OCI-LY3 (cell line): ENCODE measurements at regions not wholly inside any gene's neighbourhood (a gene's known extent, or its start where the extent isn't known, plus 50 kb on each side); places are given as distances from the start of the nearest gene placed in this dataset.

Experiments
- H2AFZ ChIP-seq: fragments of 200-600, 300-600 bp; shearing (Covaris generic); 2 replicates; pipeline ENCODE4 v1.6.0; 2014; ENCODE audit warnings: antibody characterized with exemption, low read depth, low read length
- H3K27ac ChIP-seq: fragments of 200-600, 300-600 bp; sonication (generic); 2 replicates; pipeline ENCODE4 v1.5.1; 2014; ENCODE audit warnings: mild to moderate bottlenecking, low read length, moderate library complexity, mixed read lengths
- H3K27me3 ChIP-seq: fragments of 200-600, 300-600 bp; sonication (generic); 2 replicates; pipeline ENCODE4 v1.6.1; 2014; ENCODE audit warnings: low read depth, low read length, mixed read lengths
- H3K36me3 ChIP-seq: fragments of 200-600, 300-600 bp; sonication (generic); replicated peaks from 2 replicates; pipeline ENCODE3; 2014; ENCODE audit warnings: low read depth, low read length, mixed read lengths
- H3K4me1 ChIP-seq: fragments of 300-600, 200-600 bp; sonication (generic); 2 replicates; pipeline ENCODE4 v1.6.1; 2014; ENCODE audit warnings: low read length, mixed read lengths
- H3K4me2 ChIP-seq: fragments of 200-600, 300-600 bp; sonication (generic); 2 replicates; pipeline ENCODE4 v1.6.1; 2014; ENCODE audit warnings: low read length, mixed read lengths
- H3K4me3 ChIP-seq: fragments of 300-600, 200-600 bp; sonication (generic); 2 replicates; pipeline ENCODE4 v1.5.1; 2014; ENCODE audit warnings: antibody characterized with exemption, mild to moderate bottlenecking, low read length, moderate library complexity
- H3K79me2 ChIP-seq: fragments of 300-600, 200-600 bp; shearing (Covaris generic); 2 replicates; pipeline ENCODE4 v1.6.1; 2014; ENCODE audit warnings: mild to moderate bottlenecking, low read length, mixed read lengths
- H3K9ac ChIP-seq: fragments of 300-600, 200-600 bp; shearing (Covaris generic); 2 replicates; pipeline ENCODE4 v1.6.0; 2014; ENCODE audit warnings: mild to moderate bottlenecking, low read length, moderate library complexity
- H3K9me3 ChIP-seq: fragments of 200-600, 300-600 bp; shearing (Covaris generic); 2 replicates; pipeline ENCODE4 v1.6.1; 2014; ENCODE audit warnings: low read length, mixed read lengths; ENCODE audit not compliant: insufficient read depth
- H4K20me1 ChIP-seq: fragments of 200-600, 300-600 bp; sonication (generic); 2 replicates; pipeline ENCODE4 v1.6.1; 2016; ENCODE audit warnings: low read length, mixed read lengths; ENCODE audit not compliant: insufficient read depth
- CTCF ChIP-seq: fragments of 200-600, 300-600 bp; sonication (generic); IDR thresholded peaks from 2 replicates; pipeline ENCODE4 v1.5.1; 2014; ENCODE audit warnings: antibody characterized with exemption, low read length, low read depth
- EZH2phosphoT487 ChIP-seq: fragments of 200-600 bp; shearing (Covaris generic); IDR thresholded peaks from 2 replicates; pipeline ENCODE4 v1.6.1; 2018; ENCODE audit warnings: antibody characterized with exemption, mixed run types, low read depth

- Histone ChIP-seq H3K4me3 (no peak overlapping the region), H4K20me1 (no peaks in the 10 kb centered on the region), H3K9me3 (peaks cover 17% of the 10 kb centered on the region), H2AFZ (no peak overlapping the region), H3K9ac (no peak overlapping the region), H3K27ac (no peak overlapping the region), H3K27me3 (no peaks in the 10 kb centered on the region), H3K79me2 (no peaks in the 10 kb centered on the region), H3K4me2 (no peak overlapping the region), H3K4me1 (peaks cover 24% of the 10 kb centered on the region), H3K36me3 (peaks cover 16% of the 10 kb centered on the region)
- no peak for TF ChIP-seq EZH2phosphoT487
- no peak for TF ChIP-seq CTCF
Observed at GRCh38 chr3:31384117-31384516, 148.6 kb upstream of the STT3B start.

GRCh38 chr3:31389939-31390338 is 142.8 kb upstream of the STT3B start:
- Histone ChIP-seq H3K9ac (peak overlapping the region; percentile 68), H4K20me1 (no peaks in the 10 kb centered on the region), H3K4me3 (peak overlapping the region; percentile 57), H2AFZ (peak overlapping the region; percentile 28; the same call in 1 of the 2 replicates), H3K27ac (peak overlapping the region; percentile 97), H3K36me3 (peaks cover 20% of the 10 kb centered on the region), H3K4me2 (peak overlapping the region; percentile 81), H3K79me2 (no peaks in the 10 kb centered on the region), H3K27me3 (no peaks in the 10 kb centered on the region), H3K9me3 (peaks cover 17% of the 10 kb centered on the region), H3K4me1 (peaks cover 64% of the 10 kb centered on the region)
- TF ChIP-seq CTCF (no peak), EZH2phosphoT487 (no peak)

GRCh38 chr3:31390466-31390865 is 142.3 kb upstream of the STT3B start:
- no peaks in the 10 kb centered on the region for H3K79me2 ChIP-seq
- H3K4me3 ChIP-seq = peak overlapping the region; percentile 57
- H3K27ac ChIP-seq = peak overlapping the region; percentile 97
- H4K20me1 ChIP-seq = no peaks in the 10 kb centered on the region
- H3K9ac ChIP-seq = peak overlapping the region; percentile 68
- peaks cover 17% of the 10 kb centered on the region for H3K9me3 ChIP-seq
- no peak overlapping the region for H2AFZ ChIP-seq
- TF ChIP-seq CTCF = peak; percentile 19; the same call in 1 of the 2 replicates
- TF ChIP-seq EZH2phosphoT487 = no peak
- no peaks in the 10 kb centered on the region for H3K27me3 ChIP-seq
- peaks cover 20% of the 10 kb centered on the region for H3K36me3 ChIP-seq
- peak overlapping the region; percentile 81 for H3K4me2 ChIP-seq
- peaks cover 70% of the 10 kb centered on the region for H3K4me1 ChIP-seq

GRCh38 chr3:31391150-31391549 is 141.6 kb upstream of the STT3B start:
- peak overlapping the region; percentile 81 for H3K4me2 ChIP-seq

More at GRCh38 chr3:31391150-31391549, 141.6 kb upstream of the STT3B start:
- TF ChIP-seq EZH2phosphoT487 (no peak), CTCF (no peak)
- H3K4me3 ChIP-seq = peak overlapping the region; percentile 57
- no peak overlapping the region for H2AFZ ChIP-seq
- peak overlapping the region; percentile 70 for H3K9ac ChIP-seq
- peak overlapping the region; percentile 97 for H3K27ac ChIP-seq
- H4K20me1 ChIP-seq = no peaks in the 10 kb centered on the region
- H3K79me2 ChIP-seq = no peaks in the 10 kb centered on the region
- H3K9me3 ChIP-seq = peaks cover 12% of the 10 kb centered on the region
- H3K36me3 ChIP-seq = peaks cover 20% of the 10 kb centered on the region
- peaks cover 76% of the 10 kb centered on the region for H3K4me1 ChIP-seq
- no peaks in the 10 kb centered on the region for H3K27me3 ChIP-seq
